HepG2 (cell line): ENCODE measurements at regions not wholly inside any gene's neighbourhood (a gene's known extent, or its start where the extent isn't known, plus 50 kb on each side); places are given as distances from the start of the nearest gene placed in this dataset.

Source experiments
- FOXJ3 ChIP-seq: sonication (generic); formaldehyde crosslinking; IDR thresholded peaks from 2 replicates; pipeline ENCODE4 v1.4.0; 2020; ENCODE audit warnings: missing genetic modification reagents, mild to moderate bottlenecking, borderline replicate concordance
- KLF16 ChIP-seq, 2 experiments: sonication (generic) in 1 of 2; formaldehyde crosslinking in 1 of 2; IDR thresholded peaks; 2 replicates each; pipeline versions ENCODE4 v1.6.1 to v1.8.0; 2016 to 2023; ENCODE audit warnings: missing genetic modification reagents in 2 of 2, missing compliant biosample characterization in 1 of 2
- MAZ ChIP-seq, 2 experiments: sonication (generic) in 1 of 2; formaldehyde crosslinking in 1 of 2; IDR thresholded peaks; 2 replicates each; pipeline versions ENCODE4 v1.5.0 to v1.6.1; 2012 to 2020; ENCODE audit warnings: low read depth in 2 of 2, mild to moderate bottlenecking in 2 of 2, borderline replicate concordance in 1 of 2, improper control_type of control experiment in 1 of 2, low read length in 1 of 2, missing genetic modification reagents in 1 of 2, moderate library complexity in 1 of 2
- NFIC ChIP-seq: IDR thresholded peaks from 2 replicates; pipeline ENCODE4 v1.6.1; 2012; ENCODE audit warnings: mild to moderate bottlenecking, low read length, inconsistent platforms
- SMC3 ChIP-seq: IDR thresholded peaks from 2 replicates; pipeline ENCODE4 v1.6.1; 2011; ENCODE audit warnings: low read length, improper control_type of control experiment
- TARDBP ChIP-seq: sonication (generic); formaldehyde crosslinking; IDR thresholded peaks from 2 replicates; pipeline ENCODE4 v1.8.0; 2022; ENCODE audit warnings: mild to moderate bottlenecking, missing genetic modification reagents
- YY1 ChIP-seq: IDR thresholded peaks from 2 replicates; pipeline ENCODE4 v1.6.1; 2011; ENCODE audit warnings: low read length, low read depth, moderate library complexity, mild to moderate bottlenecking; ENCODE audit not compliant: insufficient read depth, insufficient replicate concordance
- ZBTB2 ChIP-seq: sonication (generic); formaldehyde crosslinking; IDR thresholded peaks from 2 replicates; pipeline ENCODE4 v1.8.0; 2022; ENCODE audit warnings: low read depth, missing genetic modification reagents
- ZFP91 ChIP-seq: sonication (generic); formaldehyde crosslinking; IDR thresholded peaks from 2 replicates; pipeline ENCODE4 v1.9.0; 2022; ENCODE audit warnings: missing genetic modification reagents, mild to moderate bottlenecking, borderline replicate concordance
- ZNF121 ChIP-seq: sonication (generic); formaldehyde crosslinking; IDR thresholded peaks from 2 replicates; pipeline ENCODE4 v1.5.0; 2020; ENCODE audit warnings: mild to moderate bottlenecking, missing genetic modification reagents

- TF ChIP-seq NFIC: no peak
- no peak for TF ChIP-seq SMC3
- TF ChIP-seq FOXJ3 (CRISPR knock-in tag): no peak
- TF ChIP-seq TARDBP (CRISPR knock-in tag): no peak
- TF ChIP-seq KLF16 (CRISPR knock-in tag; IDR thresholded peaks at IDR 0.05): no peak
- TF ChIP-seq ZBTB2 (CRISPR knock-in tag): no peak
- no peak for TF ChIP-seq MAZ (IDR thresholded peaks at IDR 0.05; ENCODE audit: borderline replicate concordance, low read depth, low read length)
- TF ChIP-seq MAZ (CRISPR knock-in tag; IDR thresholded peaks at IDR 0.05; ENCODE audit: low read depth): no peak
- TF ChIP-seq ZFP91: no peak
- TF ChIP-seq YY1: no peak
- no peak for TF ChIP-seq ZNF121 (CRISPR knock-in tag)
Observed at GRCh38 chr10:42990721-42991441, 86.0 kb upstream of the RET start.
